NCI-H1930 (cell line): ENCODE measurements at regions not wholly inside any gene's neighbourhood (a gene's known extent, or its start where the extent isn't known, plus 50 kb on each side); places are given as distances from the start of the nearest gene placed in this dataset.
A peak's percentile ranks its signal among the peaks of the same experiment; 100 is the strongest.
"Not testable (repeated sequence)": the region's sequence is repeated elsewhere in the genome, so short reads cannot be mapped to it uniquely, and the experiment has no call there.

Experiments used
- DNase-seq, 2 experiments: peaks; one replicate each; lab custom pipeline; 2025; lab: John Stamatoyannopoulos, UW

DNA sequence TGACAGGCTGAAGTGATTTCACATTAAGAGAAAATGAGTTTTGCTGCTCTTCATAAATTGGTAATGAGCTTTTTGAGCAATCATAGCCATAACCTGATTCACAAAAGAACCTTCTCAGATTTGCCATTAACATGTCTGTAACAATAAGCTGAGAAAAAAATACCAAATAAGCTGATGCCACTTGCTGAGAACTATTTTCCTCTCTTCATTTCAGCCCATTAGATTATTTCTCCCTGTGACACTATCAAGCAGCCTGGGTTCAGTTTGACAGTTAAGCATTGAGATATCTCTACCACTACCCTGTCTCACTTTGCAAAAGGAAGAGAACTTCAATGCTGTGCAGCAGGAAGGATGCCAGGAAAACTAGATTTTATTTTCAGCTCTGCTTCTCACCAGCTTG lies 673.9 kb downstream of the TRIB2 start:
- no peak for DNase-seq

GRCh38 chr2:13401312-13401711 lies 684.6 kb downstream of the TRIB2 start:
- DNase-seq, result no peak

- DNase-seq, result no peak
These were observed 697.3 kb downstream of the TRIB2 start for GRCh38 chr2:13413989-13414388.

GRCh38 chr2:13414897-13415296 lies 698.2 kb downstream of the TRIB2 start:
- DNase-seq, result no peak

DNA sequence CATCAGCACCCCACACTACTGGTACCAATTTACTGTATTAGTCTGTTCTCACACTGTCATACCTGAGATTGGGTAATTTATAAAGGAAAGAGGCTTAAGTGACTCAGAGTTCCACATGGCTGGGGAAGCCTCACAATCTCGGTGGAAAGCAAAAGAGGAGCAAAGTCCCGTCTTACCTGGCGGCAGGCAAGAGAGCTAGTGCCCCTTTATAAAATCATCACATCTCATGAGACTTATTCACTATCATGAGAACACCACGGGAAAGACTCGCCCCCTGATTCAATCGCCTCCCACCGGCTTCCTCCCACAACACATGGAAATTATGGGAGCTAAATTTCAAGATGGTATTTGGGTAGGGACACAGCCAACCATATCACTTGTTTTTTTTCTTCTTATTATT lies 717.2 kb downstream of the TRIB2 start:
- no peak for DNase-seq

DNA sequence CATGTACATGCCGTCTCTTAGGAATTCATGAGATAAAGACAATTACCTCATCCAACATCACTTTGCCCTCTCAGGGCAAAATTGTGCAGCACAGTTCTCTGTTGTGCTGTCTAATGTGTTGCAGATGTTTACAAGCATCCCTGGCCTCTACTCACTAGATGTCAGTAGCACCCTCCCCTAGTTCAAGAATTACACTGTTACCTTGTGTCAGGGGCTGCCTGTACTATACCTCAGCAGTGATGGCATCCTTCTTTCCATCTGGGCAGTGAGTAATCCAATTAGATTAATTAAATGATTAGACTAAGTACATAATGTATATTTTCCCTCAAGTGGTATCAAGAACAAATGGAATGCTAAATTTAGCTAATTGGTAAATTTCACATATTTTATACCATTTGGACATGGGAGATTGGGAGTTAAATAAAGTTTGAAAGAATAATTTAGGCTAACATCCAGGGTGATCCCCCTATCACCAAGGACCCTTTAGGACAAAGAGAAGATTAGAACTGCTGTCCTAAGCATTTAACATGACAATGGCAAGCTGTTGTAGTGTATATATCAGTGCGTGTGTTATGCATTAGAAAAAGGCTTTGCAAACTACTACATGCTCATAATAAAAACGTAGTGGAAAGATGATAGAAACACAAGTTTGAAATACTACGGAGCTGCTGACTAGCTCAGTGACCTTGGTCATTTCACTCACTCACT lies 727.0 kb downstream of the TRIB2 start:
- DNase-seq, result not testable (repeated sequence)

DNA sequence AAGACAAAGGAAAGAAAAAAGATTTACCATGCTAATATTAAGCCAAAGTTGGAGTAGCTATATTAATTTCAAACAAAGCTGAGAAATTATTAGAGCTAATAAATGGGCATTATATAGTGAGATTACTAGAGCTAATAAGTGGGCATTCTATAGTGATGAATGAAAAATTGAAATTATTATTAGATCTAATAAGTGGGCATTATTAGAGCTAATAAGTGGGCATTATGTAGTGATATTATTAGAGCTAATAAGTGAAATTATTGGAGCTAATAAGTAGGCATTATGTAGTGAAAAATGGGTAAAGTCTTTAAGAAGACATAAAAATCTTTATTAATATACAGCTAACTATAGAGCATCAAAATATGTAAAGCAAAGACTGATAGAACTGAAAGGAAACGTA lies 745.7 kb downstream of the TRIB2 start:
- DNase-seq, result no peak

GRCh38 chr2:13466076-13466475 lies 749.3 kb downstream of the TRIB2 start:
- no peak for DNase-seq

DNA sequence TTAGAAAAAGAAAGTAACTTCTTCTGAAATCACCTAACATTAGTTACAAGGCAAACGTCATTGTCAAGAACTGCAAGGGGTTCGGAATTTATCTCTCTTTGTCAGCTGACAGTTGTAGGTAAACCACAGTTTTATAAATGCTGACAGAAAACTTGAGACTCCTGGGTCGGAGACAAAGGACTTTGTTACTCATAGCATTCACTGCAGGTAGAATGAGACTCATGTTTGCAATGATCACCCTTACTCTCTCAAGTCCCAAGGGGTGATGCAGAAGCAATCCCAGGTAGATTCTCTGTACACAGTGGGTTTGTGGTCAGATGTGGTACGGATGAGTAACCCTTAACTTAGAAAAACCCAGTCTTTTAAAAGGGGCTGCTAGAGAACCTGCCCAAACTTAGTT lies 757.8 kb downstream of the TRIB2 start:
- no peak for DNase-seq

DNA sequence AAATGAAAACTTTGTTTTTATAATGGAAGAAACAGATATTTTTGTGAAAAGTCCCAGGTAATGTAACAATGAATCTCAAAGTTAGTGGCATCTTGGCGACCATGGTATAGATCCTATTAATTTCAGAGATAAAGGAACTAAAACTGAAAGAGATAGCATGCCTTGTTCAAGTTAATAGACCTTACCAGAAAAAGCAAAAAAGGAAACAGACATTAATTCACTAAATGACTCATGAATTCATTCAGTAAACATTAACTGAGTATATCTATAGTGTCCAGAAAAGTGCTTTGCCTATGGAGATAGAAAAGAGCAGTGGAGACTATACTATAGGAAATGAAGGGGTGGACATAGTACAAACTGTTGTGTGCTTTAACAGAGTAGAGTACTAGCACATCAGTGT lies 763.3 kb downstream of the TRIB2 start:
- DNase-seq, result no peak

DNA sequence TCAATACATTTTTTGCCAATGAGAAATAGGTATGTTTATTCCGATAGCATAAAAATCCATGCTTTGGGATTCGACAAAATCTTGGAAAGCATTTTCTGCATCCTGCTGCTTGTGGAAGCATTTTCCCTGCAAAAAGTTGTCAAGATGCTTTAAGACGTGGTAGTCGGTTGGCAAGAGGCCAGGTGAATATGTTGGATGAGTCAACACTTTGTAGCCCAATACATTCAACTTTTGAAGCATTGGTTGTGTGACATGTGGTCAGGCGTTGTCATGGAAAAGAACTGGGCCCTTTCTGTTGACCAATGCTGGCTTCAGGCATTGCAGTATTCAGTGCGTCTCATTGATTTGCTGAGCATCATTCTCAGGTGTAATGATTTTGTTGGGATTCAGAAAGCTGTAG lies 764.5 kb downstream of the TRIB2 start:
- DNase-seq, result no peak

DNA sequence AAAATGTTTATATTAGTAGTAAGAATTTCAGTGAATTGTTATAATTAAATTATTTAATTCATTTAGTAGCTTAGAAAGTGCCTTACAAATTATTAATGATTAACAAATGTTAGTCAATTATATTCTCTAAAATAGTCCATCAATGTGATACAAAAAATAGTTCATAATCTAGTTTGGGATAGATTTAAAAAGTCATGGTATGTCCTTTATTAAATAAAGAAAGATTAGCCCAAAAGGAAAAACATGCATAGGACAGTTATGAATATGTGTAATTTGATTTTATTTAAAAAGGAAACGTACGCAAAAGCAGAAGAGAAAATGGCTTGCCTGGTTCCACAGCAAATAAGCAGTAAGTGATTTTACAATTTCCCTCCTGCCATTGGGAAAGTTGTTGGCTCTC lies 768.5 kb downstream of the TRIB2 start:
- DNase-seq, result no peak

GRCh38 chr2:13488965-13489364 lies 772.2 kb downstream of the TRIB2 start:
- no peak for DNase-seq

- DNase-seq, result no peak
These were observed 775.5 kb downstream of the TRIB2 start for GRCh38 chr2:13492262-13492661.

DNA sequence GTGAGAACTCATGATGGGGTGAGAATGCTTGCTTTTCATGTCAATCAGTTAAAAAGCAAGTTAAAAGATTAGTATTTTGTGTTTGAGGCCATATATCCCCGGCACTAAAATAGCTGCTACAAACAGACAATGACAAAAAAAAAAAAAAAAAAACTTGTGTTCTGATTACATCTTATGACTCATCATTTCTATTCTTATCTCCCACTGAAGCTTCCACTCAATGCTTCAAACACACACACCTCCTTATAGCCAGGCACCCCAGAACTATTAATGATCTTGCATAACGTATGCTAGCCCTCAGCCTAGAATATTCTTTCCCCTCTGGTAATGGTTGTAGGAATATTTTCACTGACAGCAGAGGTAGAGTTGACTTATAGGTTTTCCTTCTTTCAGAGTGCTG lies 778.3 kb downstream of the TRIB2 start:
- no peak for DNase-seq

GRCh38 chr2:13504808-13505207 lies 788.1 kb downstream of the TRIB2 start:
- DNase-seq, result no peak

DNA sequence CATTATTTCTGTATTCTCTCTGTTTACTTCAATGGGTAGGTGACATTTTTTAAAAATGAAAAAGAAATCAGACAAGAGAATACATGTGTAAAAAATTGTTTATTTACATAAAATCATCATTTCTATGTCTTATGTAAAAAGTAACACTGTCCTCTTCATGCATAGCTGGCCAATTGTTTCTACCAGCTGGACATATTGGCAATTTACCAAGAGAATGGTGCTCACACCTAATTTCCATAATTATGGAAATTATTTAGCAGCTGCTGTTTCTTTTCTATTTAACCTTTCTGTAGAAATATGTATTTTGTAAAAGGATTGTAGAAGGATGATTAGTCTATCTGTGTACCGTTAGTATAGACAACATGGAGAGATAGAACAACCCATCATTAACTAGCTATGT lies 791.9 kb downstream of the TRIB2 start:
- DNase-seq, result no peak

DNA sequence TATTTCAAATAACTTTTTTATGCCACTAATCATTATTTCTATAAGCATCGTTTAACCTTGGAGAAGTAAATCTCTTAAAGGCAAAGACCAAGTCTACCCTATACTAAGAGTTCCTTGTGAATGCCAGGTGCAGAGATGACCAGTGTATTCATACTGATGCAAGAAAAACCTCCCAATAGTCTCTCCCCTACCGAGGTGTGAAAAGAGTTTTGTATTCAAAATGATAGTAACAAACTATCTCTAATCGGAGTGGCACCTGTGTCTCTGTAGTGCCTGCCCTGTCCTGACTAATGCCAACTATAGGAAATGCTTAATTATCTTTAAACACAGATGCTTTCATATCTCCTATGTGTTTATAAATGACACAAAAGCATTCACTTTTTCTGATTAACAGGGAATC lies 798.5 kb downstream of the TRIB2 start:
- peak in 1 of 2 experiments; percentile 1 for DNase-seq

DNA sequence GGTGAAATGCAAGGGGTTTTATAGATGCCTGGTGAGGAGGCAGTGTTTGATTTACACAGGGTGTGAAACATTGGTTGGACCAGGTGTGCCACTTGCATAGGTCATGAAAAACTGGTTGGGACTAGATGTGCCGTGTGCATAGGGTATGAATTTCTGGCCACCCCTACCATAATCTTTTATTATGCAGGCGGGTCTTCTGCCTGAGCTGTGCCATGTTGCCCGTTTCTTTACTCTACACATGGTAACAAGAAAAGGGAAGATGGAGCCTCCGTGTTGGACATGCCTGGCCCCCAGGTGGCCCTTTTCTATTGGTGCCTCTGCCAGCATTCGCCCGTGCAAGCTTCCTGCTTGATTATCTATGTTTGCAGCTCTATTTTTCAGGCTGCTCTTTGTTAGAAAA lies 805.4 kb downstream of the TRIB2 start:
- DNase-seq, result no peak

DNA sequence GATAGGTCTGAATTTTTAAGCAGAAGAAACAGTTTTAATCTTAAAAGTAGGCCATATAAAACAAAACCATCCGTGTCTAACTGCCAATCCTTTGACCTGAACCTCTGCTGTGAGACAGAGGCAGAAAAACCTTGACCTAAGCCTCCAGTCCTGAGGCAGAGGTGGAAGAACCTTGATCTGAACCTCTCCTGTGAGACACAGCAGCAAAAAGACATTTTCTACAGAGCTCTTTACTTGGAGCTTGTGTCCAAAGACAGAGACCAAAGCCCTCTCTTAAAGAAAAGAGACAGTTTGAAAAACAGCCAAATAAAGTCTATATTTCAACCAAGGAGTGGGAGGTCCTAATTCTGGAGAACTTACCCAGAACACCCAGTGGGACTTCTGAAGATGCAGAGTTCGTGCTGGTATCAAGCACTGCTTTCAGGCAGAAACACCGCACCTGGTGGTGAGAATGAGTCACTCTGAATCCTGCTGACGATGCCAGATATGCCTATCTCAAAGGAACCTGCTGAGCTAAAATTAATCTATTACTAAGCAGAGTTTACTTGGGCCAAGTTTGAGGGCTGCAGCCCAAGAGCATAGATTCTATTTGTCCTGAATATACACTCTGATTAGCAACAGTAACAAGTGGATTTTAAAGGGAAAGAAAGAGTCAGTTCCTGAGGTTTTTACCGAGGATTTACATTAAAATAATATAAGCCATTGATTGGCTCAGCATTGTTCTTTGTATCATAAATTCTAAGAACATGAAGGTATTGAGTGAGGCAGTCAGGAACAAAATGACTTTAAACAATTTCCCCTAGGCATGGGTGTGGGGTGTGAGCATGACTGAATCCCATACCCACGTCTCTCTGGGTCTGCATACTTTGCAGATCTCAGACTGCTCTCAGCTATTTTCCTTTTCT lies 806.4 kb downstream of the TRIB2 start:
- DNase-seq, result no peak

- no peak for DNase-seq
These were observed 807.8 kb downstream of the TRIB2 start for GRCh38 chr2:13524492-13524891.

GRCh38 chr2:13531735-13532410 lies 815.1 kb downstream of the TRIB2 start:
- DNase-seq, result not testable (repeated sequence)
